AG04449 (cell line): ENCODE measurements at regions not wholly inside any gene's neighbourhood (a gene's known extent, or its start where the extent isn't known, plus 50 kb on each side); places are given as distances from the start of the nearest gene placed in this dataset.
A peak's percentile ranks its signal among the peaks of the same experiment; 100 is the strongest.

Experiments used
- CTCF ChIA-PET: fragments of 350-600 bp; formaldehyde crosslinking; extraction: SDS; loops from one replicate; lab custom pipeline; 2021; ENCODE audit warnings: antibody characterized with exemption; lab: Yijun Ruan, JAX
- POLR2A ChIA-PET: fragments of 400-600, 350-600 bp; formaldehyde crosslinking; extraction: SDS; loops from one replicate; lab custom pipeline; 2020; ENCODE audit warnings: antibody characterized with exemption, inconsistent platforms; lab: Yijun Ruan, JAX
- DNase-seq: peaks from one replicate; pipeline ENCODE4 v3.0.0-alpha.2; 2010; ENCODE audit warnings: low read depth, low spot score
- H3K4me3 ChIP-seq: 2 replicates; pipeline ENCODE4 v1.5.1; 2011; ENCODE audit warnings: low read depth, mild to moderate bottlenecking, control low read depth, low read length
- CTCF ChIP-seq: IDR thresholded peaks from one replicate; pipeline ENCODE4 v1.5.1; 2011; ENCODE audit warnings: mild to moderate bottlenecking, moderate library complexity, low read length, control low read depth, inconsistent platforms; ENCODE audit not compliant: insufficient read depth; ENCODE audit errors: missing control alignments

DNA sequence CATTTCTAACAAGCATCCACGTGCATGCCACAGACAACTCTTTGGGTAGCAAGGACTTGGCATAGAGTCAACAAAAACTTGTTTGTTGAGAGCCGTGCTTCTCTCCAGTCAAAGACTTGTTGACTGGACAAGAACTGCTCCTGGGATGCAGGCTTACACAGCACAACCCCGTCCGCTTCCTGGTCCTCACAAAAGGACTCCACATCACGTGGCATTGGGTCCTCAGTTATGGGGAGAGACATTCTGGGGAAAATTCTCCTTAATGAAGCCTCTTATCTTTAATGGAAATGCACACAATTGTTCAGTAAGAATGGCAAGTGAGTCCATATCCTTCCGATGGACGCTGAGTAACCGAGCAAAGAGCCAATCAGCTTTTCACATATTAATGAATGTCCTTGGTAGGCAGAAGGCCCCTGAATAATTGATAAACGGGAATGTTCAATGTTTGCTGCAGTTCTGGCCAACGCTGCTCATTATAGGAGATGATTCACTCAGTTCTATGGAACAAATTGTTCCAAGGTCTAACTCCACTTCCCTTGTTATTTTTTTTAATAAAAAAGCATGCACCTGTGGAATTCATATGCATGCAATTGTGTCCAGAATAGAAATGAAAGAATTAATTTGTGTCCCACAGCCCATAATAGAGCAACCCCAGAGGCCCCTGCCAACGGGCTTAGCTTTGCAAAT is 97.0 kb upstream of the ZNF366 start:
- CTCF ChIA-PET, result interaction anchor here (0.9 to 1.9 kb wide), 4 partner anchors 10 to 213 kb away, joined by 3 to 6 read pairs (median 4); no protein-coding TSS in a partner anchor
- no peak for TF ChIP-seq CTCF
- H3K4me3 ChIP-seq, result no peak overlapping the region
- POLR2A ChIA-PET, result no interaction called here
- DNase-seq, result no peak

DNA sequence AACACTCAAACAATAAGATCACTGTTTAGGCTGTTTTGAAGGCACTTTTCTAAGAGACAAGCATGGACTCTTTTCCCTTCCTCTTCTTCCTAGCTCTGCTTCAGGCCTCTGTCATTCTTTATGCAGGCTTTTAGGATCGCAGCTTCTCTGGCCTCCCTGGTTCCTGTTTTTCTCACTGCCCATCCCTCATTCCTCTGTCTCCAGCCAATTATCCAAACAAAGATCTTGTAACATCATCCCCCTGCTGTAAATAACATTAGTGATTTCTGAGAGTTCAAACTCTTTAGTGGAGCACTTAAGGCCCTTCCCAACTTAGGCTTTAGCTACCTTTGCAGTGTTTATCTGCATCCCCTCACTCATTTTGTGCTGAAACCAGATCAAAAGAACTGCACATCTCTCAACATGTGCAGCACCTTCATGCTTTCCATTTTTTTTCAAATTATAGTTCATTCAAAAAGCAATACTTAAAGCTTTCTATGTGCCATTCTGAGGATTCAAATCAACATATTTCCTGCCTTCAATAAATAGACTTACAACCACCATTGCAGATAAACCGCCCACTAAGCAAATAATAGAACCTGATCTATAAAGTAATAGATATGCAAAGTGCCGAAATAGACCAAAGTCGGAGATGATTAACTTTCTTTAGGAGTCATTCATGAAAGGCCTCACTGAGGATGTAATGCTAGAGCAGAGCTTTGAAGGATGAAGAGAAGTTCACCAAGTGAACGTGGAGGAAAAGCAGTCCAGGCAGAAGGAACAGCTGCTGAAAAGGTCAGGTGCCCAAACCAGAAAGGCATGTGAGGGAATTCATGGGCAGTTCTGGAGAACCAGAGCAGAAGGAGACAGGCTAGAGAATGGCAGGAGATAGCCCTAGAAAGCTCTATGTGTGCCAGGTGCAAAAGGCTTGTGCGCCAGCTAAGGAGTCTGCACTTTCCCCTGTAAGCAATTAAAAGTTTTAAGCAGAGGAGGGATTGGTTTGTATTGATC is 95.8 kb upstream of the ZNF366 start:
- no peak overlapping the region for H3K4me3 ChIP-seq
- no peak for TF ChIP-seq CTCF
- DNase-seq, result no peak
- ChIA-PET CTCF (interaction anchor here (1.1 to 6.6 kb wide), 3 partner anchors 8 to 214 kb away, joined by 3 to 51 read pairs (median 5); no protein-coding TSS in a partner anchor), POLR2A (no interaction called here)

DNA sequence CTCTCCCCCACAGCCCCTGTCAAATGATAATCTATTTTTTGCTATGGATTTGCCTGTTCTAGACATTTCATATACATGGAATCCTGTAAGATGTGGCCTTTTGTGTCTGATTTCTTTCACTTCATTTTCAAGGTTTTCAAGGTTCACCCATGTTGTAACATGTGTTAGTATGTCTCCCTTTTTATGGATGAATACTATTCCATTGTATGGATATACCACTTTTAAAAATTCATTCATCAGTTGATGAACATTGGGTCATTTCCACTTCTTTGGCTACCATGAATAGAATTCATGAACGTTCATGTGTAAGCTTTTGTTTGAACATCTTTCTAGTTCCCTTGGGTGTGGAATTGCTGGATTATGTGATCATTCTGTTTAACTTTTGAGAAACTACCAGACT is 94.7 kb upstream of the ZNF366 start:
- no peak overlapping the region for H3K4me3 ChIP-seq
- CTCF ChIA-PET, result interaction anchor here (0.9 to 6.6 kb wide), 5 partner anchors 9 to 236 kb away, joined by 3 to 51 read pairs (median 4); no protein-coding TSS in a partner anchor
- TF ChIP-seq CTCF, result no peak
- no peak for DNase-seq
- POLR2A ChIA-PET, result no interaction called here

DNA sequence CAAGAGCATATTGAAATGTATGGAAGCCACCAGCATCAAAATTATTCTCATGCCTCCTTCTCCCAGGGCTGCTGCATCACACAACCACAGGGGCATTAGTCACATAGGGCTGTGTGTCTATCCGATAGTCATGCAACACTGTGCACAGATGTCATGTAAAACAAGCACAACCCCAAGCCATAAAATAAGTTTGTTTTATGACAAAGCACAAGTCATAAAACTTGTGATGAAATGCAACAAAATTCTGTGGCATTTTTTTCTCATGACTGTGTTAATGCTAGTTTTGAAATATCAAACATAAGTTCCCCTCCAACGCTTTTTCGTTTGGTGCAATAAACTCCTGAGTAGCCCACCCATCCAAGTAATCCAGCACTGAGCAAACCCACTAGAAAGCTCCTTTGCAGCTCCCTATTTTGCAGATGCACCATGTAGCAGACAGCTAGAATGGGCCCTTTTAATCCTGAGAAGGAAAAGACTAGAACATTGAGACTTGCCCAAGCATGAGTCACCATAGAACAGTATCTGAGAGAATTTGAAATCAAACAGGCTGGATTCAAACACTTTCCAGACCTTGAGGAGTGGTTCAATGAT is 93.3 kb upstream of the ZNF366 start:
- TF ChIP-seq CTCF, result no peak
- peak; percentile 90 for DNase-seq
- CTCF ChIA-PET, result interaction anchor here (0.9 to 6.6 kb wide), 3 partner anchors 11 to 245 kb away, joined by 4 to 51 read pairs (median 6); no protein-coding TSS in a partner anchor
- POLR2A ChIA-PET, result interaction anchor here (0.9 kb wide), 1 partner anchor 217 kb away, joined by 3 read pairs; no protein-coding TSS in a partner anchor
- H3K4me3 ChIP-seq, result no peak overlapping the region

- H3K4me3 ChIP-seq, result no peak overlapping the region
- TF ChIP-seq CTCF, result no peak
- no peak for DNase-seq
- ChIA-PET POLR2A (interaction anchor here (1.1 kb wide), 1 partner anchor 220 kb away, joined by 4 read pairs; no protein-coding TSS in a partner anchor), CTCF (interaction anchor here (1.5 to 6.6 kb wide), 3 partner anchors 11 to 233 kb away, joined by 3 to 51 read pairs (median 6); no protein-coding TSS in a partner anchor)
Measured at GRCh38 chr5:72599519-72600370, 92.5 kb upstream of the ZNF366 start.
